HEK293T (cell line): ENCODE measurements at regions not wholly inside any gene's neighbourhood (a gene's known extent, or its start where the extent isn't known, plus 50 kb on each side); places are given as distances from the start of the nearest gene placed in this dataset.

Source experiments
- CTCF ChIA-PET: fragments of 350-600 bp; formaldehyde crosslinking; extraction: SDS; loops from one replicate; lab custom pipeline; 2021; ENCODE audit warnings: antibody characterized with exemption, inconsistent platforms; lab: Yijun Ruan, JAX
- POLR2A ChIA-PET: fragments of 350-600 bp; formaldehyde crosslinking; extraction: SDS; loops from one replicate; lab custom pipeline; 2020; ENCODE audit warnings: antibody characterized with exemption, inconsistent platforms; lab: Yijun Ruan, JAX
- DNase-seq: peaks from one replicate; pipeline ENCODE4 v3.0.0; 2012; ENCODE audit warnings: mixed read lengths; ENCODE audit errors: extremely low spot score
- ARNT ChIP-seq: fragments of 450-650 bp; IDR thresholded peaks from 2 replicates; pipeline ENCODE4 v1.6.1; 2017; ENCODE audit warnings: mild to moderate bottlenecking
- BHLHE40 ChIP-seq: fragments of 450-650 bp; IDR thresholded peaks from 2 replicates; pipeline ENCODE4 v1.6.1; 2016; ENCODE audit warnings: mild to moderate bottlenecking, moderate library complexity, borderline replicate concordance
- CTBP1 ChIP-seq: fragments of 450-650 bp; IDR thresholded peaks from 2 replicates; pipeline ENCODE4 v1.6.1; 2016; ENCODE audit warnings: borderline replicate concordance
- ELF4 ChIP-seq: fragments of 450-650 bp; IDR thresholded peaks from 2 replicates; pipeline ENCODE4 v1.6.1; 2017; ENCODE audit warnings: antibody characterized with exemption
- FOXA1 ChIP-seq: fragments of 450-650 bp; IDR thresholded peaks from 2 replicates; pipeline ENCODE4 v1.6.1; 2016; ENCODE audit warnings: mild to moderate bottlenecking
- FOXK2 ChIP-seq: fragments of 450-650 bp; IDR thresholded peaks from 2 replicates; pipeline ENCODE4 v1.6.1; 2016; ENCODE audit warnings: mild to moderate bottlenecking
- FOXM1 ChIP-seq: fragments of 450-650 bp; IDR thresholded peaks from 2 replicates; pipeline ENCODE4 v1.6.1; 2017; ENCODE audit warnings: mild to moderate bottlenecking, borderline replicate concordance
- HDGF ChIP-seq: fragments of 450-650 bp; IDR thresholded peaks from 2 replicates; pipeline ENCODE4 v1.6.1; 2017; ENCODE audit warnings: antibody characterized with exemption, borderline replicate concordance
- L3MBTL2 ChIP-seq: fragments of 450-650 bp; conservative IDR thresholded peaks from 2 replicates; pipeline ENCODE4 v1.6.1; 2016; ENCODE audit warnings: mild to moderate bottlenecking
- LEF1 ChIP-seq: fragments of 450-650 bp; IDR thresholded peaks from 2 replicates; pipeline ENCODE4 v1.6.1; 2017; ENCODE audit warnings: mild to moderate bottlenecking, borderline replicate concordance
- NFRKB ChIP-seq: fragments of 450-650 bp; IDR thresholded peaks from 2 replicates; pipeline ENCODE4 v1.6.1; 2016; ENCODE audit warnings: mild to moderate bottlenecking, moderate library complexity
- SP1 ChIP-seq: fragments of 450-650 bp; IDR thresholded peaks from 2 replicates; pipeline ENCODE4 v1.6.1; 2017
- SUZ12 ChIP-seq: fragments of 450-650 bp; IDR thresholded peaks from 2 replicates; pipeline ENCODE4 v1.6.1; 2016; ENCODE audit warnings: mild to moderate bottlenecking
- TARDBP ChIP-seq: fragments of 450-650 bp; IDR thresholded peaks from 2 replicates; pipeline ENCODE4 v1.6.1; 2016
- ZNF384 ChIP-seq: fragments of 450-650 bp; IDR thresholded peaks from 2 replicates; pipeline ENCODE4 v1.6.1; 2016
- TF ChIP-seq, protein P1 (sequence below): fragments of 450-650 bp; IDR thresholded peaks from 2 replicates; pipeline ENCODE4 v1.6.1; 2016

DNA sequence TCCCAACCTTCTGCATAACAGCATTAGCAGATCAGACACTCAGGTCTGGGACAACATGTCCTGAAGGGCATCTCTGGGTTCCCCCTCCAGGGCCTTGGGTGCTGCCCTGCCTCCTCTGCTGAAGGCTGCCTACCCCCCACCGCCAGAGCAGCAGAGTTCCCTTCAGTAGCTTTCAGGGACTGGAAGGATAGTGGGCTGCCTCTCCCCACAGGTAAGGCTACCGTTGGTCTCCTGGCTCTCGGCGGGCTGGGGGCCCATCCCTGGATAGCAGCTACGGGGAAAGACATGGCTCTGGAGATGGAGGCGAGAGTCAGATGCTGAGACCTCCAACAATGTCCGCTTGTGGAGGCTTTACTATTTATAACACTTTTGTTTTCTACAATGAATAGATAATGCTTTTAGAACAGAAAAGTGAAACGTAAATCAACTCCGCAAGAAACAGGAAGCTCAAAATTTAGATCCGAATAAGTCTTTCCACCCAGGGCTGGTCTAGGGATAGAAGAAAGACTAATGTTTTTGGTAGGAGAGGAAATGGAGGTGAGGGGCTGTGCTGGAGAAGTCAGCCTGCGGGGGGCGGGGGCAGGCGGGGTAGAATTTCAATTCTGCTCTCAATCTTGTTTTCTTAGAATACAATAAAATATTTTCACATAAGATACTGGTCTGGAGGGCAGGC lies 58.4 kb downstream of the ARL4C start:
- no peak for TF ChIP-seq FOXK2
- TF ChIP-seq L3MBTL2 = no peak
- TF ChIP-seq TARDBP = no peak
- TF ChIP-seq, protein P1, sequence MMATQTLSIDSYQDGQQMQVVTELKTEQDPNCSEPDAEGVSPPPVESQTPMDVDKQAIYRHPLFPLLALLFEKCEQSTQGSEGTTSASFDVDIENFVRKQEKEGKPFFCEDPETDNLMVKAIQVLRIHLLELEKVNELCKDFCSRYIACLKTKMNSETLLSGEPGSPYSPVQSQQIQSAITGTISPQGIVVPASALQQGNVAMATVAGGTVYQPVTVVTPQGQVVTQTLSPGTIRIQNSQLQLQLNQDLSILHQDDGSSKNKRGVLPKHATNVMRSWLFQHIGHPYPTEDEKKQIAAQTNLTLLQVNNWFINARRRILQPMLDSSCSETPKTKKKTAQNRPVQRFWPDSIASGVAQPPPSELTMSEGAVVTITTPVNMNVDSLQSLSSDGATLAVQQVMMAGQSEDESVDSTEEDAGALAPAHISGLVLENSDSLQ = no peak
- no peak for TF ChIP-seq BHLHE40
- POLR2A ChIA-PET = interaction anchor here (1.2 kb wide), 1 partner anchor 59 kb away, joined by 3 read pairs; the partner anchor contains the start of gene ARL4C
- no peak for DNase-seq
- CTCF ChIA-PET = no interaction called here

DNA sequence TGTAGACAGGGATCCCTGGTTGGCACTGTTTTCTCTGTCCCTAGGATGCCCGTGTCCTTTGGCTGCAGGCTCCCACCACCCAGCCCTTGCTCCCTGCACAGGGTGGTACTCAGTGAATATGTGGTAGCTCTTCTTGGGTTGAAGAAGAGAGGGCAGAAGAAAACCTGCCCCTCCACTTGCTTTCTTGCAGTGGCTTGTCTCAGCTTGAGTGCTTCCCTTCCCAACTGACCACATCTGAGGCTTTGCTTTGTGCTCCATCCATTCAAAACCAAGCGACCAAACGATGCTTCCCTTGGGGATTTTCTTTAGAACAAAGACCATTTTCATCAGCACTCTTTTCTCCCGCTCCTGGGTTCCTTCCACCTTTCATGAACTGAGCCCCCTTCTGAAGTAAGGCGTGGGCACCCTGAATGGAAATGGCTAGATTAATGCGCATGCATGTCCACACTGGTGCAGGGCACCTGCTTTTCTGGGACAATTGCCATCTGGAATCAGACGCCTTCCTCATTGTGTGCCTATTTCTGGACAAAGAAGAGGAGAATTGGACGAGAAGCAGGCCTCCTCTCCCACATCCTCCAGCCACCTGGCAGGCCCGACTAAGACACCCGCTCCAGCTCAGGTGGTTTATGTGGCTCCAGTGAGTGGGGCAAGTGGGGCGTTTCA lies 59.1 kb downstream of the ARL4C start:
- DNase-seq = no peak
- TF ChIP-seq FOXA1 (no peak), SP1 (no peak), BHLHE40 (no peak), NFRKB (no peak), HDGF (no peak), ELF4 (no peak), ARNT (no peak)
- CTCF ChIA-PET = interaction anchor here (0.7 kb wide), 1 partner anchor 442 kb away, joined by 3 read pairs; no protein-coding TSS in a partner anchor
- POLR2A ChIA-PET = no interaction called here

DNA sequence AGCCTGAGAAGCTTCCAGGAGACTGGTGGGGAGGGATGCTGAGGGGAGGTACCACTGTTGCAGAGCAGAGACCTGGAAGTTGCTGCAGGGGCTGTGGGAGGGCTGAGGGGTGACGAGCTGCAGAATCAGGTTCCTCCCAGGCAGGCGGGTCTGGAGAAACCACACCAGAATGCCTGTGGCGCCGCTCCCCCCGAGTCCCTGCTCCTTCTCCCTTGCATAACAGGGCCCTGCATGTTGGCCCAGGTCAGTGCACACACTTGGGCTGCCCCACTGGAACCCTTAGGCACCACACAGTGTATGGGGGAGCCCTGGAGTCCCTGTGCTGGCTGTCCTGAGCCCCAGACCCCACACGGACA lies 60.4 kb downstream of the ARL4C start:
- ChIA-PET POLR2A (no interaction called here), CTCF (interaction anchor here (0.9 kb wide), 1 partner anchor 147 kb away, joined by 4 read pairs; no protein-coding TSS in a partner anchor)
- TF ChIP-seq TARDBP (no peak), BHLHE40 (no peak)
- TF ChIP-seq, protein P1 = no peak

DNA sequence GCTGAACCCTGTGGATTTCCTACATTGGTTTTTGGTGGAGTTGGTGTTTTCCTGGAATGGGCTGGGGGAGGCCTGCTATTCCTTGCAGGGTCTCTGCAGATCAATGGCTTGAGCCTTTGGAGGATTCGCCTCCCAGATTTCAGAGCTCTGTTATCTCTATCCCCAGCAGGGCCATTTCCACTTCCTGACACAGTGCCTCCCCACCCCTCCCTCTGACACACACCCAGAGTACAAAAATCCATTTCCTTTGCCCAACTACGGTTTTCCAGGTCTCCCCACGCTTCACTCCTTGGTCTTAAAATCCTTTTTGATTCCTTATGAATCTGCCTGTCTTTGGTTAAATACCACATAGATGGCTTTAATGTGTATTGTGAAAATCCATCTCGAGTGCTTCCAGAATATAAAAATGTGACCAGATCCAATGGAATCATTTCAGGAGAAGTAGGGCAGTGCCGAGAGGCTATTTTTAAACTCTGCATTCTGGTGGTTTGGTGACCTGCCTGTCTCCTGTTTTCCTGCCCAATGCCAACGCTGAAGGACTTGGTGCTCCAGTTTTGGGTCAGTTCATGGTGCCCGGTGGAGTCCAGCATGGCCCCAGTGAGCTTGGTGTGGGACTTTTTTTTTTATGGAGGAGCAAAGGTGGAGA lies 60.9 kb downstream of the ARL4C start:
- no peak for DNase-seq
- TF ChIP-seq NFRKB (no peak), SUZ12 (no peak), LEF1 (no peak), FOXM1 (no peak)
- POLR2A ChIA-PET = no interaction called here
- CTCF ChIA-PET = interaction anchor here (0.9 kb wide), 1 partner anchor 147 kb away, joined by 4 read pairs; no protein-coding TSS in a partner anchor

More for the DNA sequence above, 60.4 kb downstream of the ARL4C start:
- no peak for DNase-seq

DNA sequence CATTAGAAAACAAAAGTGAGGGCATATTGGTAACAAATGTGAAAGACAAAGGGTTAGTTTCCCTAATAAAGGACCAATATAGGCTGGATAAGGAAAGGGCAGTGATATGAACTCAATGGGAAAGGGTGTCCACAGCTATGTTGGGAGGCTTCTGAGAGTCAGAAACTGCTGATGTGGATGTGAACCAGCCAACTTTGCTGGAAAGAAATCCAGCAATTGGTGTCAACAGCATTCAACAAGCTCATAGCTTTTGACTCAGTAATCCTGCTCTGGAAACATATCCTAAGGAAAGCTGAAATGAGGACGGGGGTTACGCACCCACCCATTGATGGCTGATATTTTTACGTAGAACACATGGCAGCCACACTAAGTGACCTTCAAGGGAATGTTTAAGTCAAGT lies 63.7 kb downstream of the ARL4C start:
- no peak for DNase-seq
- ChIA-PET CTCF (no interaction called here), POLR2A (no interaction called here)
- TF ChIP-seq, protein P1 = no peak
- TF ChIP-seq SUZ12 = no peak
- TF ChIP-seq SP1 = no peak
- TF ChIP-seq HDGF = no peak
- TF ChIP-seq TARDBP = no peak
- TF ChIP-seq BHLHE40 = no peak

DNA sequence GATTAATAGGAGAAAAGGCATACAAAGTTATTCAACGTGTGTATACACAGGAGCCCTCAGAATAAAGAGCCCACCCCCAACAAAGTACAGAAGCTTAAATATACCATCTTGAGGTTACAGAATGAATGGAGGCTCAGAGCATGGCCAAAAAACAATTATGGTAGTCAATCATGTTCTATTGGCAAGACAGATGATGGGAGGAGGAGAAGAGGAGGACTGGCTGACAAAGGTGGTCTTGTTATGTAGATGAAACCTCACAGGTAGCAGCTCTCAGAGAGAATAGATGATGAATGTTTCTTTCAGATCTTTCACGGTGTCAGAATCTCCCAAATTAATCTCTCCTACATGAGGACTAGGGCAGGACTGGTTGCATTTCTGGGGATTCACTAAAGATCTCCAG lies 66.0 kb downstream of the ARL4C start:
- POLR2A ChIA-PET = no interaction called here
- CTCF ChIA-PET = no interaction called here
- no peak for DNase-seq
- TF ChIP-seq ARNT = no peak
- TF ChIP-seq, protein P1 = no peak
- no peak for TF ChIP-seq FOXA1
- no peak for TF ChIP-seq NFRKB
- no peak for TF ChIP-seq SP1
- TF ChIP-seq FOXM1 = no peak
- TF ChIP-seq ELF4 = no peak
- no peak for TF ChIP-seq CTBP1
- TF ChIP-seq ZNF384 = no peak
- no peak for TF ChIP-seq LEF1
- TF ChIP-seq SUZ12 = no peak
- TF ChIP-seq BHLHE40 = no peak
